ENCODE measurements at regions not wholly inside any gene's neighbourhood (a gene's known extent, or its start where the extent isn't known, plus 50 kb on each side); places are given as distances from the start of the nearest gene placed in this dataset.

- Histone ChIP-seq H3K27ac (ENCODE audit: low read depth, low read length) (no peak overlapping the region), H2AFZ (ENCODE audit: low read depth, low read length, poor library complexity, severe bottlenecking) (no peak overlapping the region), H3K9ac (ENCODE audit: low read length) (no peak overlapping the region), H3K4me1 (ENCODE audit: control insufficient read depth in 1 of 2, insufficient read depth in 2 of 2, low read length in 2 of 2) (no peaks in the 10 kb centered on the region), H3K36me3 (ENCODE audit: control insufficient read depth in 1 of 2, insufficient read depth in 2 of 2, low read length in 2 of 2) (no peaks in the 10 kb centered on the region), H3K79me2 (ENCODE audit: insufficient read depth, low read length) (no peaks in the 10 kb centered on the region), H3K4me2 (ENCODE audit: low read length) (no peak overlapping the region), H3K27me3 (ENCODE audit: insufficient read depth, low read length) (no peaks in the 10 kb centered on the region), H3K9me2 (ENCODE audit: insufficient read depth) (no peaks in the 10 kb centered on the region), H3K4me3 (replicated peaks in 1 of 2; ENCODE audit: low read depth in 1 of 2, low read length in 2 of 2) (no peak overlapping the region), H3K9me3 (ENCODE audit: control insufficient read depth in 1 of 2, insufficient read depth in 1 of 2, low read depth in 1 of 2, low read length in 2 of 2) (no peaks in the 10 kb centered on the region), H4K20me1 (ENCODE audit: insufficient read depth) (no peaks in the 10 kb centered on the region)
- ChIA-PET CTCF (no interaction called here), POLR2A (no interaction called here), RAD21 (ENCODE audit: low non-redundant PET in 1 of 2, low total read pairs in 2 of 2, uncharacterized antibody in 2 of 2, unreplicated experiment in 2 of 2) (no interaction called here)
- DNase-seq (ENCODE audit: low read depth, low spot score): no peak
- BruUV-seq (replicated peaks): no TSS peak
- intact Hi-C loops (cut with micrococcal nuclease): no loop called here
- no peak for TF ChIP-seq YY1 (IDR thresholded peaks at IDR 0.05; ENCODE audit: extremely low read depth, insufficient replicate concordance, low read depth, low read length)
- TF ChIP-seq ELF1 (IDR thresholded peaks at IDR 0.05; ENCODE audit: borderline replicate concordance, low read depth): no peak
- no peak for TF ChIP-seq SP1 (IDR thresholded peaks at IDR 0.05; ENCODE audit: low read depth)
- no peak for TF ChIP-seq POLR2AphosphoS5 (IDR thresholded peaks at IDR 0.05; ENCODE audit: low read depth, low read length)
- no peak for TF ChIP-seq CBX3 (IDR thresholded peaks at IDR 0.05; ENCODE audit: low read depth)
- TF ChIP-seq TCF7L2 (IDR thresholded peaks at IDR 0.05; ENCODE audit: borderline replicate concordance, extremely low read depth, insufficient read depth, insufficient read length): no peak
- no peak for TF ChIP-seq EZH2 (IDR thresholded peaks at IDR 0.05)
- TF ChIP-seq JUND (IDR thresholded peaks at IDR 0.05): no peak
- no peak for TF ChIP-seq FOSL1 (IDR thresholded peaks at IDR 0.05; ENCODE audit: low read depth)
- no peak for TF ChIP-seq ZBTB33 (IDR thresholded peaks at IDR 0.05; ENCODE audit: extremely low read depth, insufficient replicate concordance, low read length)
- no peak for TF ChIP-seq CEBPB (IDR thresholded peaks at IDR 0.05; ENCODE audit: low read depth)
- no peak for TF ChIP-seq RAD21 (IDR thresholded peaks at IDR 0.05; ENCODE audit: low read depth)
- no peak for TF ChIP-seq ZNF274 (IDR thresholded peaks at IDR 0.05; ENCODE audit: low read depth, low read length)
- no peak for TF ChIP-seq ATF3 (IDR thresholded peaks at IDR 0.05)
- TF ChIP-seq MAX (IDR thresholded peaks at IDR 0.05): no peak
- TF ChIP-seq CTCF (IDR thresholded peaks at IDR 0.05 in 2 of 3, conservative IDR thresholded peaks at IDR 0.05 in 1 of 3; ENCODE audit: borderline replicate concordance in 1 of 3, insufficient read depth in 1 of 3, low read depth in 2 of 3, low read length in 2 of 3): no peak
- TF ChIP-seq SIN3A (IDR thresholded peaks at IDR 0.05; ENCODE audit: low read depth): no peak
- TF ChIP-seq EZH2phosphoT487 (IDR thresholded peaks at IDR 0.05; ENCODE audit: borderline replicate concordance): no peak
- no peak for TF ChIP-seq SRF (IDR thresholded peaks at IDR 0.05; ENCODE audit: low read depth)
- ATAC-seq: no peak
These were observed 53.5 kb upstream of the NFIL3 start for GRCh38 chr9:91477106-91477505.

Data from HCT116 (cell line).